GM13976 (cell line): ENCODE measurements at regions not wholly inside any gene's neighbourhood (a gene's known extent, or its start where the extent isn't known, plus 50 kb on each side); places are given as distances from the start of the nearest gene placed in this dataset.

Experiments
- DNase-seq: peaks from one replicate; pipeline ENCODE4 v3.0.0; 2012; ENCODE audit warnings: low spot score
- in situ Hi-C: fragments of 300-500 bp; cut with MboI; formaldehyde crosslinking; loops from one replicate; pipeline ENCODE4 v1.12.0; 2022; ENCODE audit warnings: low sequenced_read_pairs, mixed read lengths, inconsistent platforms; ENCODE audit not compliant: unreplicated experiment
- TF ChIP-seq, protein P1 (sequence below): IDR thresholded peaks from 2 replicates; pipeline ENCODE4 v1.5.1; 2012; ENCODE audit warnings: borderline replicate concordance, mild to moderate bottlenecking; ENCODE audit not compliant: insufficient read depth; ENCODE audit errors: extremely low read depth, missing control alignments, control extremely low read depth

DNA sequence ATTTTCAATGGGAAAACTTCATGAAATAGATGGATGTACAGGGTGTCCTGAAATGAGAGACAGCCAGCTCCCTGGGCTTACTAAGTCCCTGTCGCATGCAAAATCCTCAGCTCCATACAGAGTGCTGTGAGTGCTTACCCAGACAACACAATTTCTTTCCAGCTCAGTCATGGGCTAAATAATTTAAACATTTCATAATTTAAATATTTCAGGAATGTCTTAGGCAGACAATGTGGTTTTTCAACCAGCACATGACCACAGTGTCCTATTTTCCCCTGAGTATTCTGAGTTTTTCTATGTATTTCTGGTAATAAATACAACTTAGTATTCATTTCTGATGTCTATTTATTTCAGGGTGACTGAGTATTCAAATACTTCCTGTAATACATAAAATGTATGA lies 188.5 kb upstream of the SNX2 start:
- no peak for DNase-seq
- in situ Hi-C loops: no loop called here
- TF ChIP-seq, protein P1, sequence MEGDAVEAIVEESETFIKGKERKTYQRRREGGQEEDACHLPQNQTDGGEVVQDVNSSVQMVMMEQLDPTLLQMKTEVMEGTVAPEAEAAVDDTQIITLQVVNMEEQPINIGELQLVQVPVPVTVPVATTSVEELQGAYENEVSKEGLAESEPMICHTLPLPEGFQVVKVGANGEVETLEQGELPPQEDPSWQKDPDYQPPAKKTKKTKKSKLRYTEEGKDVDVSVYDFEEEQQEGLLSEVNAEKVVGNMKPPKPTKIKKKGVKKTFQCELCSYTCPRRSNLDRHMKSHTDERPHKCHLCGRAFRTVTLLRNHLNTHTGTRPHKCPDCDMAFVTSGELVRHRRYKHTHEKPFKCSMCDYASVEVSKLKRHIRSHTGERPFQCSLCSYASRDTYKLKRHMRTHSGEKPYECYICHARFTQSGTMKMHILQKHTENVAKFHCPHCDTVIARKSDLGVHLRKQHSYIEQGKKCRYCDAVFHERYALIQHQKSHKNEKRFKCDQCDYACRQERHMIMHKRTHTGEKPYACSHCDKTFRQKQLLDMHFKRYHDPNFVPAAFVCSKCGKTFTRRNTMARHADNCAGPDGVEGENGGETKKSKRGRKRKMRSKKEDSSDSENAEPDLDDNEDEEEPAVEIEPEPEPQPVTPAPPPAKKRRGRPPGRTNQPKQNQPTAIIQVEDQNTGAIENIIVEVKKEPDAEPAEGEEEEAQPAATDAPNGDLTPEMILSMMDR: no peak

GRCh38 chr5:122591828-122592227 lies 183.1 kb upstream of the SNX2 start:
- TF ChIP-seq, protein P1: no peak
- in situ Hi-C loops: no loop called here
- no peak for DNase-seq

DNA sequence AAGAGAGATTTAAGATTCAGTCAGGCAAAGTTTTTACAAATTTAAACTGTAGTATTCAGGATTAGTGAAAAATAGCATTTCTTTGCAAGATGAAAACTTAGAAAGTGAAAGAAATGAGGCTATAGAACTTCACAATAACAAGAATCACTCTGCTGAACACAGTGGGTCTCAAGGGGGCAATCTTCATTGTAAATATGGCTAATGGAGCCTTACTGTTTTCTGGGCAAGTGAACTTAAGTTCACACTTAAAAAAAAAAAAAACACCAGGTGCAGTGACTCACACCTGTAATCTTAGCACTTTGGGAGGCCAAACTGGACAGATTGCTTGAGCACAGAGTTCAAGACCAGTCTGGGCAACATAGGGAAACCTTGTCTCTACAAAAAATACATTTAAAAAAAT lies 175.9 kb upstream of the SNX2 start:
- TF ChIP-seq, protein P1: no peak
- in situ Hi-C loops: no loop called here
- DNase-seq: no peak

GRCh38 chr5:122600924-122601323 lies 174.0 kb upstream of the SNX2 start:
- no peak for DNase-seq
- in situ Hi-C loops: no loop called here
- TF ChIP-seq, protein P1: no peak

DNA sequence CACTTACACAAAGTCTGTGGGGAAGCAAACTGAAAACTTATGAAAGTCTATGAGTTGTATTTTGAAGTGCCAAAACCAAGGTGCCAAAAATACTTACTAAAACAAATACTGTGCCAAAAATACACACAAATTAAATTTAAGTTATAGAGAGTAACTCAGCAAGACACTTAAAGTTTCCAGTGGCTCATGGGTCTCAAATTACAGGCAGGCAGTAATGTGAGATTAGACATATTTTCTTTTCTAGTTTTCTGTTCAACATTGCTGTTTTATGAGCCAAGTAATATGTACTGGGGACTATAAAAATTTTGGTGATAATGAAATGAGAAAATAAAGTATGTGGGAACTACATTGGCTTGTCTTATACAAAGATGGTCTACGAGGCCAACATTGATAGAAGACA lies 172.2 kb upstream of the SNX2 start:
- no peak for DNase-seq
- TF ChIP-seq, protein P1: no peak
- in situ Hi-C loops: no loop called here

- TF ChIP-seq, protein P1: no peak
- in situ Hi-C loops: no loop called here
- no peak for DNase-seq
These were observed 169.6 kb upstream of the SNX2 start for GRCh38 chr5:122605236-122605635.

DNA sequence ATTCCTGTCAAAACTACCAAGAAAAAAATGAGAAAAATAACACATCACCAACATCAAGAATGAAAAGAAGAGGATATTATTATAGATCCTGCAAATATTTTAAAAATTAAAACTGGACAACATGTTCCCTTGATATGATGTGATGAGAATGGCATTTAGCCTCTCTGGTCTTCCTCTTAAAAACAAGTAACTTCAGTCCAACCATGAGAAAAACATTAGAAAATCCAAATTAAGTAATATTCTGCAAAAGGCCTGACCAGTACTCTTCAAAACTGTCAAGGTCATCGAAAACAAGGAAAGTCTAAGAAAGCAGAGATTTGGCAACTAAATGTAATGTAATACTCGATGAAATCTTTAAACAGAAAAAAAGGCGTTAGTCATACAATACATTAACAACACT lies 167.1 kb upstream of the SNX2 start:
- no peak for DNase-seq
- in situ Hi-C loops: no loop called here
- TF ChIP-seq, protein P1: no peak
